ENCODE measurements at regions not wholly inside any gene's neighbourhood (a gene's known extent, or its start where the extent isn't known, plus 50 kb on each side); places are given as distances from the start of the nearest gene placed in this dataset.

- Histone ChIP-seq H3K9me3 (no peaks in the 10 kb centered on the region), H3K27me3 (no peaks in the 10 kb centered on the region), H3K4me3 (no peak overlapping the region), H3K36me3 (no peaks in the 10 kb centered on the region), H3K4me1 (peaks cover 0 to 7% (median 0%) of the 10 kb centered on the region in 4 donors), H3K27ac (no peak overlapping the region)
- no peak for DNase-seq
- TF ChIP-seq, protein P1, sequence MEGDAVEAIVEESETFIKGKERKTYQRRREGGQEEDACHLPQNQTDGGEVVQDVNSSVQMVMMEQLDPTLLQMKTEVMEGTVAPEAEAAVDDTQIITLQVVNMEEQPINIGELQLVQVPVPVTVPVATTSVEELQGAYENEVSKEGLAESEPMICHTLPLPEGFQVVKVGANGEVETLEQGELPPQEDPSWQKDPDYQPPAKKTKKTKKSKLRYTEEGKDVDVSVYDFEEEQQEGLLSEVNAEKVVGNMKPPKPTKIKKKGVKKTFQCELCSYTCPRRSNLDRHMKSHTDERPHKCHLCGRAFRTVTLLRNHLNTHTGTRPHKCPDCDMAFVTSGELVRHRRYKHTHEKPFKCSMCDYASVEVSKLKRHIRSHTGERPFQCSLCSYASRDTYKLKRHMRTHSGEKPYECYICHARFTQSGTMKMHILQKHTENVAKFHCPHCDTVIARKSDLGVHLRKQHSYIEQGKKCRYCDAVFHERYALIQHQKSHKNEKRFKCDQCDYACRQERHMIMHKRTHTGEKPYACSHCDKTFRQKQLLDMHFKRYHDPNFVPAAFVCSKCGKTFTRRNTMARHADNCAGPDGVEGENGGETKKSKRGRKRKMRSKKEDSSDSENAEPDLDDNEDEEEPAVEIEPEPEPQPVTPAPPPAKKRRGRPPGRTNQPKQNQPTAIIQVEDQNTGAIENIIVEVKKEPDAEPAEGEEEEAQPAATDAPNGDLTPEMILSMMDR (IDR thresholded peaks at IDR 0.05): no peak
- no peak for TF ChIP-seq POLR2A (IDR thresholded peaks at IDR 0.05)
Observed at GRCh38 chr13:31035185-31035965, 102.9 kb downstream of the TEX26 start.

DNA sequence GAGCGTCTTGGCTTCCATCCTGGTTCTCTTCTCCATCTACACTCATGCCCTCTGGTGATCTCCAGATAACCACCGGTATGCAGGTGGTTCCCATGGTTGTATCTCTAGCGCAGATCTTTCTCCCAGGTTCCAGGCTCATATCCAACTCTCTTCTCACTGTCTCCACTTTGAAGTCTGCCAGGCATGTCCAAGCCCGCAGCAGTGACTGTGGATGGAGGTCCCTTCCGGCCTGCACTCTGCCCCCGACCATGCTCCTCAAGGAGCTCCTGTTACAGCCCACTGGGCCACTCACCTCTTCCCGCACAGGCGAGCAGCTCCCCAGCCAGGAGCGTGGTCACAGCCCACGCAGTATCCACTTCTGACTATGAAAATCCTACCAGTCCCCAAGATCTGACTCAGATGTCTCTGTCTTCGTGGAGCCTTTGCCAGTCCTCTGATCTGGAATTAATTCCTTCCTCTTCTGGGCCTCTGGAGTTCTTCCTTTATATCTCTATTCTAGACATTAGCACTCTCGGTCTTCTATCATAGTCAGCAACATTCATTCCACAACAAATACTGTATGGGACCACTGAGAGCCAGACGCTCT, 100.2 kb downstream of the TEX26 start:
- H3K4me1 ChIP-seq: no peaks in the 10 kb centered on the region
- TF ChIP-seq, protein P1 (IDR thresholded peaks at IDR 0.05): no peak
- TF ChIP-seq POLR2A (IDR thresholded peaks at IDR 0.05): no peak
- no peak overlapping the region for H3K4me3 ChIP-seq
- no peak overlapping the region for H3K27ac ChIP-seq
- no peak for DNase-seq
- no peaks in the 10 kb centered on the region for H3K9me3 ChIP-seq
- no peaks in the 10 kb centered on the region for H3K36me3 ChIP-seq
- H3K27me3 ChIP-seq: no peaks in the 10 kb centered on the region

DNA sequence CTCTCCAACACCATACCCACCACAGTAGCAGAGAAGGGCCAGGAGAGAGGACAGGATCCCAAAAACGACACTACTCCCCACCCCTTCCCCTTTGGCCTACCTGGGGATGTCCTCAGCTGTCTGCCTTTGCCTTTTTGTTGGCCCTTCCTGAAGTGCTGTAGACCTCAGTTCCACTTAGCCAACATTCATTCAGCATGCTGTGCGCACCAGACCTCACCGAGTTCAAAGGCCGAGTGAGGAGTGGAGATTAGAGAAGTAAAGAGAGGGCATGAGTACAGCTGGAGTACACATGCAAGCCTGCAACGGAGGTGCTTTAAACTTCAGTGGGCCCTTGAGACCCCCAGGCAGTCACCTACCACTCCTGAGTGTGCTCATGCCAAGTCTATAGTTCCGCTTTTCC, 99.0 kb downstream of the TEX26 start:
- Histone ChIP-seq H3K27me3 (no peaks in the 10 kb centered on the region), H3K4me3 (no peak overlapping the region), H3K36me3 (no peaks in the 10 kb centered on the region), H3K4me1 (no peaks in the 10 kb centered on the region), H3K27ac (no peak overlapping the region), H3K9me3 (no peaks in the 10 kb centered on the region)
- TF ChIP-seq, protein P1 (IDR thresholded peaks at IDR 0.05): no peak
- TF ChIP-seq POLR2A (IDR thresholded peaks at IDR 0.05): no peak
- DNase-seq: no peak

GRCh38 chr13:31029102-31029501, 96.6 kb downstream of the TEX26 start:
- H3K27me3 ChIP-seq: no peaks in the 10 kb centered on the region
- no peak overlapping the region for H3K27ac ChIP-seq
- H3K4me3 ChIP-seq: no peak overlapping the region
- H3K4me1 ChIP-seq: no peaks in the 10 kb centered on the region
- no peak for DNase-seq
- no peaks in the 10 kb centered on the region for H3K9me3 ChIP-seq
- H3K36me3 ChIP-seq: no peaks in the 10 kb centered on the region
- no peak for TF ChIP-seq POLR2A (IDR thresholded peaks at IDR 0.05)

- DNase-seq: no peak
Observed at GRCh38 chr13:31027136-31027535, 94.7 kb downstream of the TEX26 start.

More at GRCh38 chr13:31027136-31027535, 94.7 kb downstream of the TEX26 start:
- Histone ChIP-seq H3K27ac (no peak overlapping the region), H3K4me3 (no peak overlapping the region), H3K36me3 (no peaks in the 10 kb centered on the region), H3K27me3 (no peaks in the 10 kb centered on the region), H3K4me1 (no peaks in the 10 kb centered on the region), H3K9me3 (no peaks in the 10 kb centered on the region)
- no peak for TF ChIP-seq POLR2A (IDR thresholded peaks at IDR 0.05)
- TF ChIP-seq, protein P1 (IDR thresholded peaks at IDR 0.05): no peak
